ENCODE measurements at regions not wholly inside any gene's neighbourhood (a gene's known extent, or its start where the extent isn't known, plus 50 kb on each side); places are given as distances from the start of the nearest gene placed in this dataset.

DNA sequence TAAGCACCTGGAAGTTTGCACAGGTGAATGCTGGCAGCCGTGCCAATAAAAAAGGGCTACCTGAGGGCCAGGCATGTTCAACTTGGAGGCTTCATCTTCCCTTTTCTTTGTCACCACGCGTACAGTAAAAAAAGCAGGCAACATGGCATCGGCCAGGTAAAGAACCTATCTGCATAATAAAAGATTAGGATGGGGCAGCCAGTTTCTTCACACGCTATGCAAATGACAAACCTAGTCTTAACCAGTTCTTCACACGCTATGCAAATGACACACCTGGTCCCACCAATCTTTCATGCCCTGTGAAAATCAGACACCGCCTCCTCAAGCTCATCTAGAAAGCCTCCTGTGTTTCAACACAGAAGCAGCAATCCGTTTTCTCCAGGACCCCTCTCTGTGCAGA, 413.4 kb downstream of the HLX start:
- CTCF ChIA-PET: no interaction called here
- FAIRE-seq: no peak

More for the DNA sequence above, 413.4 kb downstream of the HLX start:
- intact Hi-C loops (cut with micrococcal nuclease): no loop called here
- dilution Hi-C loops (cut with MboI; ENCODE audit: extremely low pct_ligation_motif_present, low sequenced_read_pairs): no loop called here
- Histone ChIP-seq H3K4me1 (ENCODE audit: control insufficient read depth, extremely low read depth, insufficient read depth, low read length) (no peaks in the 10 kb centered on the region), H3K27ac (ENCODE audit: insufficient read depth, low read depth, low read length) (no peak overlapping the region), H3K9me1 (replicated peaks; ENCODE audit: control insufficient read depth, extremely low read depth, insufficient read depth, low read length) (no peaks in the 10 kb centered on the region), H3K4me3 (replicated peaks in 1 of 3; ENCODE audit: insufficient read depth in 1 of 3, low read depth in 1 of 3, low read length in 3 of 3) (no peak overlapping the region), H4K20me1 (replicated peaks; ENCODE audit: control insufficient read depth, extremely low read depth, insufficient read depth, low read length) (no peaks in the 10 kb centered on the region), H3K9me3 (replicated peaks; ENCODE audit: control insufficient read depth, insufficient read depth, low read length) (no peaks in the 10 kb centered on the region), H3K27me3 (ENCODE audit: control insufficient read depth in 2 of 2, insufficient read depth in 2 of 2, low read length in 2 of 2) (no peaks in the 10 kb centered on the region), H3K4me2 (ENCODE audit: insufficient read depth, low read length) (no peak overlapping the region), H2AFZ (ENCODE audit: low read depth, low read length) (no peak overlapping the region), H3K9ac (replicated peaks; ENCODE audit: extremely low read depth, insufficient read depth, low read length) (no peak overlapping the region), H3K36me3 (ENCODE audit: control insufficient read depth in 2 of 2, extremely low read depth in 1 of 2, insufficient read depth in 2 of 2, low read length in 2 of 2) (no peaks in the 10 kb centered on the region), H3K79me2 (ENCODE audit: control insufficient read depth, insufficient read depth, low read length) (no peaks in the 10 kb centered on the region)
- POLR2A ChIA-PET: no interaction called here
- TF ChIP-seq JUN (IDR thresholded peaks at IDR 0.05; ENCODE audit: borderline replicate concordance, insufficient read depth, insufficient read length, low read depth) (no peak), FOS (IDR thresholded peaks at IDR 0.05; ENCODE audit: borderline replicate concordance, insufficient read depth, low read length) (no peak), POLR2A (IDR thresholded peaks at IDR 0.05; ENCODE audit: low read depth, low read length) (no peak), CTCF (IDR thresholded peaks at IDR 0.05; ENCODE audit: extremely low read depth in 1 of 2, insufficient read depth in 1 of 2, low read depth in 1 of 2, low read length in 2 of 2) (no peak), POLR2AphosphoS5 (IDR thresholded peaks at IDR 0.05; ENCODE audit: insufficient read depth, low read depth, low read length) (no peak), EZH2 (IDR thresholded peaks at IDR 0.05; ENCODE audit: borderline replicate concordance, low read depth, low read length, severe bottlenecking) (no peak)
- BruUV-seq (replicated peaks): no TSS peak
- DNase-seq (ENCODE audit: low read depth, low spot score): no peak
